ENCODE measurements at regions not wholly inside any gene's neighbourhood (a gene's known extent, or its start where the extent isn't known, plus 50 kb on each side); places are given as distances from the start of the nearest gene placed in this dataset.

GRCh38 chr12:125919856-125920470 is 854.7 kb downstream of the AACS start:
- no peak for TF ChIP-seq TCF12 (IDR thresholded peaks at IDR 0.05; ENCODE audit: low read depth)

DNA sequence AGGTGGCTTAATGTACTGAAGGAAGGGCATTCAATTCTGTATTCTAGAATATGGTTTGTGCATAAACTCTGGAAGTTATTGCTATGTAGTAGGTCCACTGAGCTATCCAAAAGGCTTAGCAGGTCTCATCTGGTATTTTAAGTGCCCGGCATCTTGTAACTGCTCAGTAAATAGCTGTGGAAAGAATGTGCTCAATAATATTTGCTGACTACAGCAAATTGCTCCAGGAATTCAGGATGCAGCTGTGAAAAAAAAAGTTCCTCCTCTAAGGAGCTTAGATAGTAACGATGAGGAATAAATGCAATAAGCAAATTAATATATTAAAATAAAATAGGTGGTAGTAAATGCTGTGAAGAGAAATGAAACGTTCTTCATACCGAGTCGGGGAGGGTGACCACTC is 857.1 kb downstream of the AACS start:
- no peak for TF ChIP-seq CEBPB (IDR thresholded peaks at IDR 0.05)
- TF ChIP-seq YY1 (IDR thresholded peaks at IDR 0.05; ENCODE audit: low read depth) = no peak
- no peak for TF ChIP-seq TAF1 (IDR thresholded peaks at IDR 0.05; ENCODE audit: low read depth)
- TF ChIP-seq, protein P1, sequence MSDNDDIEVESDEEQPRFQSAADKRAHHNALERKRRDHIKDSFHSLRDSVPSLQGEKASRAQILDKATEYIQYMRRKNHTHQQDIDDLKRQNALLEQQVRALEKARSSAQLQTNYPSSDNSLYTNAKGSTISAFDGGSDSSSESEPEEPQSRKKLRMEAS (IDR thresholded peaks at IDR 0.05) = no peak
- no peak for TF ChIP-seq EP300 (IDR thresholded peaks at IDR 0.05; ENCODE audit: borderline replicate concordance)
- no peak for TF ChIP-seq RAD21 (IDR thresholded peaks at IDR 0.05; ENCODE audit: low read depth)
- TF ChIP-seq, protein P2, sequence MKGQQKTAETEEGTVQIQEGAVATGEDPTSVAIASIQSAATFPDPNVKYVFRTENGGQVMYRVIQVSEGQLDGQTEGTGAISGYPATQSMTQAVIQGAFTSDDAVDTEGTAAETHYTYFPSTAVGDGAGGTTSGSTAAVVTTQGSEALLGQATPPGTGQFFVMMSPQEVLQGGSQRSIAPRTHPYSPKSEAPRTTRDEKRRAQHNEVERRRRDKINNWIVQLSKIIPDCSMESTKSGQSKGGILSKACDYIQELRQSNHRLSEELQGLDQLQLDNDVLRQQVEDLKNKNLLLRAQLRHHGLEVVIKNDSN (IDR thresholded peaks at IDR 0.05) = no peak
- TF ChIP-seq EGR1 (IDR thresholded peaks at IDR 0.05) = no peak
- no peak for TF ChIP-seq REST (IDR thresholded peaks at IDR 0.05; ENCODE audit: low read depth)
- no peak for TF ChIP-seq NFIC (IDR thresholded peaks at IDR 0.05)
- TF ChIP-seq TCF12 (IDR thresholded peaks at IDR 0.05; ENCODE audit: low read depth) = no peak
- TF ChIP-seq TEAD4 (IDR thresholded peaks at IDR 0.05) = no peak
- TF ChIP-seq ZBTB7A (IDR thresholded peaks at IDR 0.05; ENCODE audit: low read depth) = no peak
- TF ChIP-seq FOXM1 (IDR thresholded peaks at IDR 0.05; ENCODE audit: borderline replicate concordance, low read depth) = no peak
- no peak for TF ChIP-seq CREB1 (IDR thresholded peaks at IDR 0.05; ENCODE audit: low read depth)

DNA sequence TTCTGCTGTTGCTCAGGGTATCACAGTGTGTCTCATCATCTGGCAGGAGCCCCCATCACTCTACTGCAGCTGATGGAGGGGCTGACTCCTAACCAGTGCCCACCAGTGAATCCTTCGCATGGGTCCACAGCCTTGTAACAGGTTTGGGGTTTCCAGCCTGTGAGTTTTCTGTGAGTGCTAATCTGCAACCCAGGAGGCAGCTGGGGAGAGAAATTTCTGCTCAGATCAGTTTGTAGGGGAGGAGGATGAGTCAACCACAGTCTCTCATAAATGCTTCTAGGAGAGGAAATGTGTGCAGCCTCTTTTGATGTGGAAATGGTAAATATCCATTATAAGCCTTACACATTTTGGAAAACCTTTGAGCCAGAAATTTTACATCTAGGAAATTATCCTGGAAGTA is 871.3 kb downstream of the AACS start:
- TF ChIP-seq, protein P2 (IDR thresholded peaks at IDR 0.05) = no peak
- TF ChIP-seq TEAD4 (IDR thresholded peaks at IDR 0.05) (no peak), EGR1 (IDR thresholded peaks at IDR 0.05) (no peak), REST (IDR thresholded peaks at IDR 0.05; ENCODE audit: low read depth) (no peak), NFIC (IDR thresholded peaks at IDR 0.05) (no peak), CEBPB (IDR thresholded peaks at IDR 0.05) (no peak), YY1 (IDR thresholded peaks at IDR 0.05; ENCODE audit: low read depth) (no peak), FOXM1 (IDR thresholded peaks at IDR 0.05; ENCODE audit: borderline replicate concordance, low read depth) (no peak), RAD21 (IDR thresholded peaks at IDR 0.05; ENCODE audit: low read depth) (no peak), TCF12 (IDR thresholded peaks at IDR 0.05; ENCODE audit: low read depth) (no peak), TAF1 (IDR thresholded peaks at IDR 0.05; ENCODE audit: low read depth) (no peak), EP300 (IDR thresholded peaks at IDR 0.05; ENCODE audit: borderline replicate concordance) (no peak)
- TF ChIP-seq, protein P1 (IDR thresholded peaks at IDR 0.05) = no peak

- TF ChIP-seq TAF1 (IDR thresholded peaks at IDR 0.05; ENCODE audit: low read depth) (no peak), YY1 (IDR thresholded peaks at IDR 0.05; ENCODE audit: low read depth) (no peak)
Measured at GRCh38 chr12:125944446-125944845, 879.2 kb downstream of the AACS start.

GRCh38 chr12:125949471-125949870 is 884.2 kb downstream of the AACS start:
- TF ChIP-seq TEAD4 (IDR thresholded peaks at IDR 0.05) (no peak), NFIC (IDR thresholded peaks at IDR 0.05) (no peak), RAD21 (IDR thresholded peaks at IDR 0.05; ENCODE audit: low read depth) (no peak), TAF1 (IDR thresholded peaks at IDR 0.05; ENCODE audit: low read depth) (no peak), ZBTB7A (IDR thresholded peaks at IDR 0.05; ENCODE audit: low read depth) (no peak), REST (IDR thresholded peaks at IDR 0.05; ENCODE audit: low read depth) (no peak)
